ENCODE measurements at regions not wholly inside any gene's neighbourhood (a gene's known extent, or its start where the extent isn't known, plus 50 kb on each side); places are given as distances from the start of the nearest gene placed in this dataset.

DNA sequence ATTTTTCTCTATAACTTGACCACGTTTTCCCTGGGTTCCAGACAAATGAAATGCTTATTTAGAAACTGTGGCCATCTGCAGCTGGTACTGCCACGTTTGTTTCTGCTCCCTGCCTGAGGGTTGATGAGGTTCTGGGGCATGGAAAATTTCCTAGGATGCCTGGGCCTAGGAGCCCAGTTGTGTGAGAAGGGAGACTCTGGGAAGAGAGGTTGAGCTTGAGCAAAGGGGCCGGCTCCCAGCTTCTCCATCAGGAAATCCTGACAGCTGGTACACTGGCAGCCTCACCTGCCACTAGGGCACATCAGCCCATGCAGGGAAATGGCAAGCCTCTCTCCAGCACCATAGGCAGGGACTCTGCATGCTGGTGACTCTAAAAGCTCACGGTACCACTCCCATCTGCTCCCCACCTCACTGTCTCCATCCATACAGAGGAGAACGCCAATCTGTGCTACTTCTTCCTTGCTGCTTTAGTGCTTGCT, 165.4 kb upstream of the PPP2R3A start:
- Histone ChIP-seq H3K4me1 (ENCODE audit: control insufficient read depth, extremely low read depth, insufficient read depth, low read length) (no peaks in the 10 kb centered on the region), H4K20me1 (ENCODE audit: control insufficient read depth, extremely low read depth, insufficient read depth, low read length) (no peaks in the 10 kb centered on the region), H3K9ac (ENCODE audit: insufficient read depth, low read length) (no peak overlapping the region), H3K4me3 (replicated peaks in 1 of 4; ENCODE audit: control extremely low read depth in 1 of 4, insufficient read depth in 1 of 4, low read depth in 3 of 4, low read length in 4 of 4) (no peak overlapping the region), H3K27ac (ENCODE audit: insufficient read depth, low read length) (no peak overlapping the region), H3K79me2 (ENCODE audit: control insufficient read depth, insufficient read depth, low read length) (no peaks in the 10 kb centered on the region), H3K27me3 (ENCODE audit: control insufficient read depth, insufficient read depth, low read length) (peaks cover 3% of the 10 kb centered on the region), H3K36me3 (ENCODE audit: control insufficient read depth, insufficient read depth, low read length) (no peaks in the 10 kb centered on the region), H3K4me2 (ENCODE audit: extremely low read depth, insufficient read depth, low read length) (no peak overlapping the region), H2AFZ (ENCODE audit: low read length) (no peak overlapping the region), H3K9me3 (ENCODE audit: control insufficient read depth, insufficient read depth, low read depth, low read length) (no peaks in the 10 kb centered on the region)
- DNase-seq (ENCODE audit: low read depth in 2 of 2): no peak
- TF ChIP-seq, protein P1, sequence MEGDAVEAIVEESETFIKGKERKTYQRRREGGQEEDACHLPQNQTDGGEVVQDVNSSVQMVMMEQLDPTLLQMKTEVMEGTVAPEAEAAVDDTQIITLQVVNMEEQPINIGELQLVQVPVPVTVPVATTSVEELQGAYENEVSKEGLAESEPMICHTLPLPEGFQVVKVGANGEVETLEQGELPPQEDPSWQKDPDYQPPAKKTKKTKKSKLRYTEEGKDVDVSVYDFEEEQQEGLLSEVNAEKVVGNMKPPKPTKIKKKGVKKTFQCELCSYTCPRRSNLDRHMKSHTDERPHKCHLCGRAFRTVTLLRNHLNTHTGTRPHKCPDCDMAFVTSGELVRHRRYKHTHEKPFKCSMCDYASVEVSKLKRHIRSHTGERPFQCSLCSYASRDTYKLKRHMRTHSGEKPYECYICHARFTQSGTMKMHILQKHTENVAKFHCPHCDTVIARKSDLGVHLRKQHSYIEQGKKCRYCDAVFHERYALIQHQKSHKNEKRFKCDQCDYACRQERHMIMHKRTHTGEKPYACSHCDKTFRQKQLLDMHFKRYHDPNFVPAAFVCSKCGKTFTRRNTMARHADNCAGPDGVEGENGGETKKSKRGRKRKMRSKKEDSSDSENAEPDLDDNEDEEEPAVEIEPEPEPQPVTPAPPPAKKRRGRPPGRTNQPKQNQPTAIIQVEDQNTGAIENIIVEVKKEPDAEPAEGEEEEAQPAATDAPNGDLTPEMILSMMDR (conservative IDR thresholded peaks at IDR 0.05 in 1 of 2, IDR thresholded peaks at IDR 0.05 in 1 of 2; ENCODE audit: low read depth in 1 of 2, low read length in 2 of 2): no peak

DNA sequence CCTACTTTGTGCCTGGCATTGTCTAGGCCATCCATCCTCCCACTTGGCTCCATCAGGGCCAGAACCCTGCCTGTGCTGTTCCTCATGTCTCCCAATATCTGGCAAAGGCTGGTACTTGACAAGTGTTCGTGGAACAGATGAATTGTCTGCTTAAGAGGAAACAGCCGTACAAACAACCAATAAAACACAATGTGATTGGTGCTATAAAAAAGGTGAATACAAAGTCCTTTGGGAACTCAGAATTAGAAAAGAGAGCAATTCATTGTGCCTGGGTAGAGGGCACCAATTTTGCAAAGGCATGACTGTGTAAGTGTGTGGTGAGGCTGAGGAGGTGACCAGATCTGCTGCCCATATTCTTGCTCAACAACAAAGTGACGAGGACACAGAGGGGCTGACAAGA, 164.5 kb upstream of the PPP2R3A start:
- Histone ChIP-seq H4K20me1 (ENCODE audit: control insufficient read depth, extremely low read depth, insufficient read depth, low read length) (no peaks in the 10 kb centered on the region), H3K4me1 (ENCODE audit: control insufficient read depth, extremely low read depth, insufficient read depth, low read length) (no peaks in the 10 kb centered on the region), H3K4me2 (ENCODE audit: extremely low read depth, insufficient read depth, low read length) (no peak overlapping the region), H3K27me3 (ENCODE audit: control insufficient read depth, insufficient read depth, low read length) (peaks cover 3% of the 10 kb centered on the region), H3K4me3 (replicated peaks in 1 of 4; ENCODE audit: control extremely low read depth in 1 of 4, insufficient read depth in 1 of 4, low read depth in 3 of 4, low read length in 4 of 4) (no peak overlapping the region), H3K9ac (ENCODE audit: insufficient read depth, low read length) (no peak overlapping the region), H2AFZ (ENCODE audit: low read length) (no peak overlapping the region), H3K36me3 (ENCODE audit: control insufficient read depth, insufficient read depth, low read length) (no peaks in the 10 kb centered on the region), H3K9me3 (ENCODE audit: control insufficient read depth, insufficient read depth, low read depth, low read length) (no peaks in the 10 kb centered on the region), H3K27ac (ENCODE audit: insufficient read depth, low read length) (no peak overlapping the region), H3K79me2 (ENCODE audit: control insufficient read depth, insufficient read depth, low read length) (no peaks in the 10 kb centered on the region)
- DNase-seq (ENCODE audit: low read depth in 2 of 2): no peak
- TF ChIP-seq, protein P1 (conservative IDR thresholded peaks at IDR 0.05 in 1 of 2, IDR thresholded peaks at IDR 0.05 in 1 of 2; ENCODE audit: low read depth in 1 of 2, low read length in 2 of 2): no peak
- no peak for TF ChIP-seq EZH2 (IDR thresholded peaks at IDR 0.05; ENCODE audit: low read length, missing control alignments)

DNA sequence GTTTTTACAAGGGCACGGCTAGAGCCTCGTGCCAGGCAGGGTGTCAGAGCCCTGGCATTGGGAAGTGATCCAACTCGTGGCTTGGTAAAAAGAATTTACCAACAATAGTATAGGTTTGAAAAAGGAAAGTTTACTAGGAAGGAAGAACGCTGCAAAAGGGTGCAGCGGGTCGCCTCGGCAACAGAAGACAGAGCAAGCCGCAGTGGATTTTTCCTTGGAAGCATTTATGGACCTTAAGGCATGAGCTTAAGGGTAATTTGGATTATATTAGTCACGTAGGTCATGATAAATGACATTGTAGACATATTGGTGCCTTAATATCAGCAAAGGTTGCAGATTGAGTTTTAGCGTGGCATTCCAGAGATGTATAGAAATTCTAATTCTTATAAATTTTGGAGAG, 163.4 kb upstream of the PPP2R3A start:
- no peak overlapping the region for H3K9ac ChIP-seq (ENCODE audit: insufficient read depth, low read length)
- TF ChIP-seq, protein P1 (conservative IDR thresholded peaks at IDR 0.05 in 1 of 2, IDR thresholded peaks at IDR 0.05 in 1 of 2; ENCODE audit: low read depth in 1 of 2, low read length in 2 of 2): no peak
- no peak for TF ChIP-seq EZH2 (IDR thresholded peaks at IDR 0.05; ENCODE audit: low read length, missing control alignments)
- H3K27me3 ChIP-seq (ENCODE audit: control insufficient read depth, insufficient read depth, low read length): peaks cover 3% of the 10 kb centered on the region
- H3K36me3 ChIP-seq (ENCODE audit: control insufficient read depth, insufficient read depth, low read length): no peaks in the 10 kb centered on the region
- DNase-seq (ENCODE audit: low read depth in 2 of 2): no peak
- H4K20me1 ChIP-seq (ENCODE audit: control insufficient read depth, extremely low read depth, insufficient read depth, low read length): no peaks in the 10 kb centered on the region
- no peaks in the 10 kb centered on the region for H3K4me1 ChIP-seq (ENCODE audit: control insufficient read depth, extremely low read depth, insufficient read depth, low read length)
- no peak overlapping the region for H3K4me3 ChIP-seq (replicated peaks in 1 of 4; ENCODE audit: control extremely low read depth in 1 of 4, insufficient read depth in 1 of 4, low read depth in 3 of 4, low read length in 4 of 4)
- no peaks in the 10 kb centered on the region for H3K79me2 ChIP-seq (ENCODE audit: control insufficient read depth, insufficient read depth, low read length)
- no peak overlapping the region for H3K4me2 ChIP-seq (ENCODE audit: extremely low read depth, insufficient read depth, low read length)
- H2AFZ ChIP-seq (ENCODE audit: low read length): no peak overlapping the region
- H3K27ac ChIP-seq (ENCODE audit: insufficient read depth, low read length): no peak overlapping the region
- H3K9me3 ChIP-seq (ENCODE audit: control insufficient read depth, insufficient read depth, low read depth, low read length): no peaks in the 10 kb centered on the region
